ENCODE measurements at regions not wholly inside any gene's neighbourhood (a gene's known extent, or its start where the extent isn't known, plus 50 kb on each side); places are given as distances from the start of the nearest gene placed in this dataset.
"Not testable (repeated sequence)": the region's sequence is repeated elsewhere in the genome, so short reads cannot be mapped to it uniquely, and the experiment has no call there.

DNA sequence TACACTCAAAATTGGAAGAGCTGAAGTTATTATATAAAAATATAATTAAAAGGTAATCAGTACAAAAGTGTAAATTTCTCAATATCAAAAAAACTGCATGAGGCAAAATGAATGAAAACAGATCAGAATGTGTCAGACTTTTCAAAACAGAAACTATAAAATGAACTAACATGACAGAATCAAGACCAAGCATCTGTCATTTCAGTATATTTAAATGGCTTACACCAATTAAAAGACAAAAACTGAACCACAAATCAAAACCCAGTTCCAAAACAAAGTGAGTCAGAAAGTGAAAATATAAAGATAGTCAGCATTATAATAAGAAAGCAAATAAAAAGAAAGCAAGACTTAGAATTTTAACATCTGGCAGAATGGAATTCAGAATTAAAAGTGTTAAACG is 289.7 kb downstream of the UBE3D start:
- no peak for DNase-seq (ENCODE audit: low spot score in 2 of 2)
- Mint-ChIP-seq H3K36me3 (ENCODE audit: insufficient read depth) (no peaks in the 10 kb centered on the region), H3K4me3 (no peak overlapping the region)

DNA sequence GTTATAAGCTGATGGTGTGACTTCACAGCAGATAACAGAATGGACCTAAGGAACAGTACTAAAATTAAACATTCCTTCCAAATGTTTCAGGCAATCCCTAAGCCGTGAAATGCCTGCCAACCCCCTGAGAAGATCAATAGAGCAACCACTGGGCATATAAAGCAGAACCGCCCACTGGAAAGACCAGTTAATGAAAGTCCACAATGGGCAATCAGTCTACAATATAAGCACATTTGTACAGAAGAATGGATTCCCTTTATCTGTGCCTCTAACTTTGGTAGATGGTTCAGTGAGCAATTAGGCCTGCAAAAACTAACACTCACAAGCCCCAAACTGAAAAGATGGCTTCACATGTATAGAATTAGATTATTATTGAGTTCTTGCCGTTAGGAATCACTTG is 286.6 kb downstream of the UBE3D start:
- ATAC-seq (replicated peaks; ENCODE audit: extremely low read depth, poor library complexity, severe bottlenecking) (no peak), DNase-seq (ENCODE audit: low spot score in 2 of 2) (no peak)
- Mint-ChIP-seq H3K27ac (ENCODE audit: low read depth) (no peak overlapping the region), H3K4me1 (no peaks in the 10 kb centered on the region), H3K9me3 (no peaks in the 10 kb centered on the region), H3K4me3 (no peak overlapping the region), H3K36me3 (ENCODE audit: insufficient read depth) (no peaks in the 10 kb centered on the region), H3K27me3 (no peaks in the 10 kb centered on the region)

More for the DNA sequence above, 289.7 kb downstream of the UBE3D start:
- Mint-ChIP-seq H3K27ac (ENCODE audit: low read depth) (no peak overlapping the region), H3K27me3 (no peaks in the 10 kb centered on the region), H3K4me1 (no peaks in the 10 kb centered on the region), H3K9me3 (no peaks in the 10 kb centered on the region)
- ATAC-seq (replicated peaks; ENCODE audit: extremely low read depth, poor library complexity, severe bottlenecking) = no peak

DNA sequence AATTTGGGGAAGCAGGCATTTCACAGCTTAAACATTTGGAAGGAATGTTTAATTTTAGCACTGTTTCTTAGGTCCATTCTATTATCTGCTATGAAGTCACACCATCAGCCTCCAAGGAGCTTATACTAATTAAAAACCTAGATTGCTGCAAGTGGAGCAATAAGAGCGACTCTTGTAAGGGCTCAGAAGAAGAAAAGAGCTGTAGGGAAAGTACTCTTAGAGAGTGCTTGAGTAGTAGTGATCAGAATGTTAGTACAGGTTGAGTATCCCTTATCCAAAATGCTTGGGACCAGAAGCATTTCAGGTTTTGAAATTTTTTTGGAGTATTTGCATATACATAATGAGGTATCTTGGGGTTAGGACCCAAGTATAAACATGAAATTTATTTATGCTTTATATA is 285.3 kb downstream of the UBE3D start:
- DNase-seq (ENCODE audit: low spot score in 2 of 2) (no peak), ATAC-seq (replicated peaks; ENCODE audit: extremely low read depth, poor library complexity, severe bottlenecking) (no peak)
- Mint-ChIP-seq H3K4me1 (no peaks in the 10 kb centered on the region), H3K27ac (ENCODE audit: low read depth) (no peak overlapping the region), H3K9me3 (no peaks in the 10 kb centered on the region), H3K4me3 (no peak overlapping the region), H3K27me3 (no peaks in the 10 kb centered on the region), H3K36me3 (ENCODE audit: insufficient read depth) (no peaks in the 10 kb centered on the region)

DNA sequence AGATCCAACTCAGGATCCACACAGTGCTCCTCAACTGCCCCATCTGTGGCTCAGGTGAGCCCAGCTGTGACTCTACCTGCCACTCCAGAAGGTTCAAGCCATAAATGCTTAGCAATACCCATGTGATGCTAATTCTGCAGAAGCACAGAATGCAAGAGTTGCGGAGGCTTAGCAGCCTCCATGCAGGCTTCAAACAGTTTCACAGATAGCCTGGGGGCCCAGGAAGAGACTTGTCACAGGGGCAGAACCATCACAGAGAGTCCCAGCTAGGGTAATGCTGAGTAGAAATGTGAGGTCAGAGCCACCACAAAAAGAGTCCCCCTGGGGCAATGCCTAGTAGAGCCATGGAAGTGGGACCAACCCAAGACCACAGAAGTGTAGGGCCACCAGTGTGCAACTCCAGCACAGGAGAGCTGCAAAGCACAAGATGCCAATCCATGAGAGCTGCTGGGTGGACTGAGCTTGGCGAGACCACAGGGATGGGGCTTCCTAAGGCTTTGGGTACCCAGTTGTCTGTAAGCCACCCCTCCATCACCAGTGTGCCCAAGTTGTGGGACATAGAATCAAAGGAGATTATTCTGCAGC is 283.9 kb downstream of the UBE3D start:
- DNase-seq (ENCODE audit: low spot score in 2 of 2) (no peak), ATAC-seq (replicated peaks; ENCODE audit: extremely low read depth, poor library complexity, severe bottlenecking) (no peak)
- no peaks in the 10 kb centered on the region for H3K27me3 Mint-ChIP-seq
- H3K4me1 Mint-ChIP-seq = no peaks in the 10 kb centered on the region
- no peaks in the 10 kb centered on the region for H3K36me3 Mint-ChIP-seq (ENCODE audit: insufficient read depth)
- H3K27ac Mint-ChIP-seq (ENCODE audit: low read depth) = no peak overlapping the region
- H3K4me3 Mint-ChIP-seq = no peak overlapping the region
- H3K9me3 Mint-ChIP-seq = no peaks in the 10 kb centered on the region

DNA sequence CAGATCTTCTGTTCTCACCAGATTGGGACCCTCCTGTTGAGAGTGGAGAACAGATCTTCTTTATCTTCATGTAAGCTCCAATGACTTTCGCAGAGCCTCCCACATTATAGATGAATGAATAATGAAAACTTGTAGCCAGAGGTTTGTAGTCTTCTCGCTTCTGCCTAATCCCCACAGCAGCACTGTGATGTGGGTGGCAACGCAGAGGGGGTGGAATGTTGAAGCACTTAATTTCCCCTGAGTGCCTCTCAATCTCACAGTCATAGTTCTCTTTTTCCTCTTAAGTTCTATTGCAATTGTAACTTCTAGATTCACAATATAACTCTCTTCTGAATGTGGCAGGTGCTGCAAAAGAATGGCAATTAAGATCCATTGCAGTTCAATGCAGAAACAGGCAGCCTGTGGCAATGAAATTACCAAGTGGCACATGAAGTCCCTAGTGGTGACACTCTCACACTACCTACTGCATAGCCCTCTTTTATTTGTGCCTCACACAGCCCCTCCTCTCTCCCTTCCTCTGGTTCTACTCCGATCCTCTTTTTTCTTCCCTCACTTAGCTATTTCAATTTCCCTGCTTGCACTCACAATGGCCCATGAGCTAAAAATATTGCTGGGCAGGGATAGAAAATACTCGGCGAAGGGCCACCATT is 281.9 kb downstream of the UBE3D start:
- no peaks in the 10 kb centered on the region for H3K36me3 Mint-ChIP-seq (ENCODE audit: insufficient read depth)
- no peak for DNase-seq (ENCODE audit: low spot score in 2 of 2)
- H3K27ac Mint-ChIP-seq (ENCODE audit: low read depth) = no peak overlapping the region
- H3K4me3 Mint-ChIP-seq = no peak overlapping the region
- H3K9me3 Mint-ChIP-seq = no peaks in the 10 kb centered on the region
- H3K27me3 Mint-ChIP-seq = no peaks in the 10 kb centered on the region
- ATAC-seq (replicated peaks; ENCODE audit: extremely low read depth, poor library complexity, severe bottlenecking) = no peak
- H3K4me1 Mint-ChIP-seq = no peaks in the 10 kb centered on the region

DNA sequence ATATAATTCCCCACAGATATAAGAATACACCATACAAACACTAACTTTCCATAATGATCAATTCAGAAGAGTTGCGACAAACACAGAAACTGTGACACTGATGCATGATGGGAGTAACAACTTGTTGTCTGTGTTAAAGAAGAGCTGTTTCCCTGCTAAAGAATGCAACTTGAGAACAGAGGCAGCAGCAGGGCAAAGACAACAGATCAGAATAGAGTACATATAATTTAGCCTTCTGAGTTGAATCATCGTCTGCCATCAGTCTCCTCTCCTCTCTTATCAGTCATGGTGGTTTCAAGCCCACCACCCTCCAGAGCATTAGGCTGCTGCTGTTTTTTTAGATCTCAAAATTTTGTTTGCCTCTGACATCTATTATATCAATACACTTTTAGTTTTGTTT is 280.4 kb downstream of the UBE3D start:
- ATAC-seq (replicated peaks; ENCODE audit: extremely low read depth, poor library complexity, severe bottlenecking) (no peak), DNase-seq (ENCODE audit: low spot score in 2 of 2) (no peak)
- Mint-ChIP-seq H3K4me1 (no peaks in the 10 kb centered on the region), H3K4me3 (no peak overlapping the region), H3K36me3 (ENCODE audit: insufficient read depth) (no peaks in the 10 kb centered on the region), H3K9me3 (no peaks in the 10 kb centered on the region), H3K27me3 (no peaks in the 10 kb centered on the region), H3K27ac (ENCODE audit: low read depth) (no peak overlapping the region)

DNA sequence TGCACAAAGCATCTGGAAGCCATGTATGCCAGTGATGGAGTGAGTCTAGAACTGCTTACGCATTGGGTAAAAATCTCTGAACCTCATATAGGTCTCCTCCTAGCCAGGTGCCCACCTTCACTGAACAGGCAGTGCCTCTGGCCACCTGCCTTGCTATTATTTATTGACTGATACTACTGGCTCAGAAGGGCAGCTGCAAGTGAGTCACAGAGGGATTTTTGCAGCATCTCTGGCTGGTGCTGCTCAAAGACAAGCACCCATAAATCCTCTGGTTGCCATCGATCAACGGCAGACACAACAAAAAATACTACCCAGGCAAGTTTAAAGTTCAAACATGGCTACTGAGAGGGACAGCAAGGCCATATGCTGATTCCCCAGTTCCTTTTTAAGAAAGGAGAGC is 279.4 kb downstream of the UBE3D start:
- H3K4me1 Mint-ChIP-seq = no peaks in the 10 kb centered on the region
- no peaks in the 10 kb centered on the region for H3K36me3 Mint-ChIP-seq (ENCODE audit: insufficient read depth)
- DNase-seq (ENCODE audit: low spot score in 2 of 2) (no peak), ATAC-seq (replicated peaks; ENCODE audit: extremely low read depth, poor library complexity, severe bottlenecking) (no peak)
- H3K27me3 Mint-ChIP-seq = no peaks in the 10 kb centered on the region
- no peak overlapping the region for H3K27ac Mint-ChIP-seq (ENCODE audit: low read depth)
- no peaks in the 10 kb centered on the region for H3K9me3 Mint-ChIP-seq
- no peak overlapping the region for H3K4me3 Mint-ChIP-seq

DNA sequence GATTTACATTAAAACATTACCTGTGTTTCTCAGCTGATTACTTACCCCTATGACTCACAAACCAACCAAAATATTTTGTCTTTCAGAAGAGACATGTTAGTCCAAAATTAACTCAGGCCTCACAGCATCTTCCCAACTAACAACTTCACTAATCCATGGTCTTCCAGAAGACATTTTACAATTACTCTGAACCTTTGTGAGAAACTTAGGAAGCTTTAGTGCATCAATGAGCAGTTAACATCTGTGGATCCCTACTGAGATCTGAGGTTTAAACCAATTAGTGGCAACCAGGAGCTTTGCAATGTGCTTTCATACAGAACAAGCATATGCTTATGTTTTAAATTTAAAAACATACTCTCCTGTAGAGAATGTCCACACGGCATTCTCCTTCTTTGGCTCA is 269.7 kb downstream of the UBE3D start:
- Mint-ChIP-seq H3K4me1 (no peaks in the 10 kb centered on the region), H3K4me3 (no peak overlapping the region), H3K9me3 (peaks cover 7% of the 10 kb centered on the region), H3K36me3 (ENCODE audit: insufficient read depth) (no peaks in the 10 kb centered on the region), H3K27me3 (no peaks in the 10 kb centered on the region), H3K27ac (ENCODE audit: low read depth) (no peak overlapping the region)
- ATAC-seq (replicated peaks; ENCODE audit: extremely low read depth, poor library complexity, severe bottlenecking) = no peak
- DNase-seq (ENCODE audit: low spot score in 2 of 2) = no peak

DNA sequence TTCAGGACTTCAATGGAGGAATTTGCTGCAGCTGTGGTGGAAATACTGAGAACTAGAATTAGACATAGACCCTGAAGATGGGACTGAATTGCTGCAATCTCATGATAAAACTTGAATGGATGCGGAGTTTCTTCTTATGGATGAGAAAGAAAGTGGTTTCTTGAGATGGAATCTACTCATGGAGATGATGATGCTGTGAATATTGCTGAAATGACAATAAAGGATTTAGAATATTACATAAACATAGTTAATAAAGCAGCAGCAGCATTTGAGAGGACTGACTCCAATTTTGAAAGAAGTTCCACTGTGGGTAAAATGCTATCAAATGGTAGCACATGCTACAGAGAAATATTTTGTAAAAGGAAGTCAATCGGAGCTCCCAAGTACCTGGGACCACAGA is 264.6 kb downstream of the UBE3D start:
- Mint-ChIP-seq H3K4me1 (no peaks in the 10 kb centered on the region), H3K9me3 (peaks cover 5% of the 10 kb centered on the region), H3K4me3 (no peak overlapping the region), H3K27ac (ENCODE audit: low read depth) (no peak overlapping the region), H3K36me3 (ENCODE audit: insufficient read depth) (no peaks in the 10 kb centered on the region), H3K27me3 (no peaks in the 10 kb centered on the region)
- ATAC-seq (replicated peaks; ENCODE audit: extremely low read depth, poor library complexity, severe bottlenecking) (no peak), DNase-seq (ENCODE audit: low spot score in 2 of 2) (no peak)

DNA sequence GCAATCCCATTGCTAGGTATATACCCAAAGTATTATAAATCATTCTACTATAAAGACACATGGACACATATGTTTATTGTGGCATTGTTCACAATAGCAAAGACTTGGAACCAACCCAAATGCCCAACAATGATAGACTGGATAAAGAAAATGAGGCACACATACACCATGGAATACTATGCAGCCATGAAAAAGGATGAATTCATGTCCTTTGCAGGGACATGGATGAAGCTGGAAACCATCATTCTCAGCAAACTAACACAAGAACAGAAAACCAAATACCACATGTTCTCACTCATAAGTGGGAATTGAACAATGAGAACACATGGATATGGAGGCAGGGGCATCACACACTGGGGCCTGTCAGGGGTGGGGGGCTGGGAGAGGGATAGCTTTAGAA is 249.4 kb downstream of the UBE3D start:
- H3K36me3 Mint-ChIP-seq (ENCODE audit: insufficient read depth); H3K4me1 Mint-ChIP-seq; H3K9me3 Mint-ChIP-seq; H3K27me3 Mint-ChIP-seq; DNase-seq (ENCODE audit: low spot score in 2 of 2); ATAC-seq (replicated peaks; ENCODE audit: extremely low read depth, poor library complexity, severe bottlenecking); H3K27ac Mint-ChIP-seq (ENCODE audit: low read depth); H3K4me3 Mint-ChIP-seq: not testable (repeated sequence)

DNA sequence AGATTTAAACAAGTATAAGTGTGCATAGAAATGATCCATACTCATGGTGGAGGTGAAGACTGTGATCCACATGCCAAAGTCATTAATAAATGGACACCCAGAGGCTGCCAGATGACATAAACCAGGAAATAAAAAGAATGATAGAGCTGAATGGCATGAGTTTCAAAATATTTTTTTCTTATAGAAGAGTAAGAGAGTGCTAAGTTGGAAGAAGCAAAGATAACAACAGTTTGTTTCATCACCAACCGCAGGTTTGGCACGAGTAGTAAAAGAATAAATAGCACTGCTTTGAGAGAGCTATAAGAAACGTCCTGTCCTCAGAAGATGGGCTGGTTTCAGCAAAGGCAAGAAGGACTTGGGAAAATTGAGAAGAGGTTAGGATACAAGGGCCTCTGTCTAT is 246.9 kb downstream of the UBE3D start:
- Mint-ChIP-seq H3K4me3 (no peak overlapping the region), H3K9me3 (no peaks in the 10 kb centered on the region), H3K27ac (ENCODE audit: low read depth) (no peak overlapping the region), H3K36me3 (ENCODE audit: insufficient read depth) (no peaks in the 10 kb centered on the region), H3K4me1 (no peaks in the 10 kb centered on the region), H3K27me3 (no peaks in the 10 kb centered on the region)
- DNase-seq (ENCODE audit: low spot score in 2 of 2) = no peak
- ATAC-seq (replicated peaks; ENCODE audit: extremely low read depth, poor library complexity, severe bottlenecking) = no peak

DNA sequence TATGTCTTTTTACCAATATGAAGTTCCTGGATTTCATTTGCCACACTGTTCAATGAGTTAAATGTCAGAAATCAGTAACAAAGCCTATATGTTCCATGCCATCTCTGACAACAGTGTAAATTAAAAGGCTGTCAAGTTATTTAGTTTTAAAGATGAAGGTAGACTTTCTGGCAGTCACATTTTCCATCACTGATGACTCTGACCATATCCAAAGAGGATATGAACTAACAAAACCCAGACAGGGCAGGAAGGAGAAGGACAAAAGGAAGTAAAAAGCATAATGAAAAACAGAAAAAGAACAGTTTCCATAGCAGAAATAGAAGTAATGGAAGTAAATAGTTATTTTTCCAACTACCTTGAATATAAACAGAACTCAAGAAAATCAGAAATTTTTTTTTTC is 242.3 kb downstream of the UBE3D start:
- H3K9me3 Mint-ChIP-seq = no peaks in the 10 kb centered on the region
- H3K4me1 Mint-ChIP-seq = no peaks in the 10 kb centered on the region
- DNase-seq (ENCODE audit: low spot score in 2 of 2) = no peak
- H3K27me3 Mint-ChIP-seq = no peaks in the 10 kb centered on the region
- no peak overlapping the region for H3K27ac Mint-ChIP-seq (ENCODE audit: low read depth)
- no peaks in the 10 kb centered on the region for H3K36me3 Mint-ChIP-seq (ENCODE audit: insufficient read depth)
- H3K4me3 Mint-ChIP-seq = no peak overlapping the region
- no peak for ATAC-seq (replicated peaks; ENCODE audit: extremely low read depth, poor library complexity, severe bottlenecking)

DNA sequence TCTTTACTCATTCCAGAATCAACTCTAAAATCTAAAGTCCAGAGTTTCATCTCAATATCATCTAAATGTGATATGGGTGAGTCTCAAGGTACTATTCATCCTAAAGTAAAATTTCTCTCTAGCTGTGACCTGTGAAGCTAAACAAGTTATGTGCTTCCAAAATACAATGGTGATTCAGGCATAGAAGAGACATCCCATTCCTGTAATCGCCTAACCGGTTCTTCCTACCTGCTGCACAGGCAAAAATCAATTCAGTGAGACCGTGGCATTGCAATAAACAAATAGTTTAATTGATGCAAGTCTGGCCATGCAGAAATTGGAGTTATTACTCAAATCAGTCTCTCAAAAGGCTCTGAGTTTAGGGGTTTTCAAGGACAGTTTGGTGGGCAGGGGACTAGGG is 232.8 kb downstream of the UBE3D start:
- Mint-ChIP-seq H3K36me3 (ENCODE audit: insufficient read depth) (no peaks in the 10 kb centered on the region), H3K9me3 (peaks cover 7% of the 10 kb centered on the region), H3K27ac (ENCODE audit: low read depth) (no peak overlapping the region), H3K27me3 (peaks cover 12% of the 10 kb centered on the region), H3K4me3 (no peak overlapping the region), H3K4me1 (no peaks in the 10 kb centered on the region)
- no peak for ATAC-seq (replicated peaks; ENCODE audit: extremely low read depth, poor library complexity, severe bottlenecking)
- no peak for DNase-seq (ENCODE audit: low spot score in 2 of 2)

Measured in central memory CD8-positive, alpha-beta T cell (primary cell).